GM12873 (cell line): ENCODE measurements at regions not wholly inside any gene's neighbourhood (a gene's known extent, or its start where the extent isn't known, plus 50 kb on each side); places are given as distances from the start of the nearest gene placed in this dataset.

Experiments used
- CTCF ChIP-seq: IDR thresholded peaks from 2 replicates; pipeline ENCODE4 v1.5.1; 2012; ENCODE audit warnings: low read depth, mild to moderate bottlenecking, moderate library complexity, low read length, control low read depth; ENCODE audit not compliant: insufficient read depth; ENCODE audit errors: missing control alignments

DNA sequence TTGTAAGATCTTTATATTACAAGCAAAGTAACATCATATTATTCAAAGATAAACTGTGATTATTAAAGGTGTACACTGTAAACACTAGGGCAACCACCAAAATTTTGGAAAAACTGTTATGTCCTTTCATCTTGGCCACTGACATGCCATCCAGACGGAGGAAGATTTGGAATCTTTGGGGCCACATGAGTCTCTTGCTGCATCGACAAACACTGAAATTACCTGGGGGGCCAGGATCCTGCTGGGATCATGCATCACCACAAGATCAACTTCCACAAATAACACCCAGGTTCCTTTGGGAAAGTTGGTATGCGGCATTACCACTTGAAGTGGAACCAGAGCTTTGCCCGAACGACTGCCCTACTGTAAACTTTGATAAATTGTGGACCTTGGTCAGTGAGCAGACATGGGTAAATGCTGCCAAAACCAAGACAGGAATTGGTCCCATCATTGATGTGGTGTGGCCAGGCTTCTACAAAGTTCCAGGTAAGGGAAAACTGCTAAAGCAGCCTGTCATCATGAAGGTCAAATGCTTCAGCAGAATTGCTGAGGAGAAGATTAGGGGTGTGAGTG lies 110.6 kb upstream of the UXS1 start:
- no peak for TF ChIP-seq CTCF

DNA sequence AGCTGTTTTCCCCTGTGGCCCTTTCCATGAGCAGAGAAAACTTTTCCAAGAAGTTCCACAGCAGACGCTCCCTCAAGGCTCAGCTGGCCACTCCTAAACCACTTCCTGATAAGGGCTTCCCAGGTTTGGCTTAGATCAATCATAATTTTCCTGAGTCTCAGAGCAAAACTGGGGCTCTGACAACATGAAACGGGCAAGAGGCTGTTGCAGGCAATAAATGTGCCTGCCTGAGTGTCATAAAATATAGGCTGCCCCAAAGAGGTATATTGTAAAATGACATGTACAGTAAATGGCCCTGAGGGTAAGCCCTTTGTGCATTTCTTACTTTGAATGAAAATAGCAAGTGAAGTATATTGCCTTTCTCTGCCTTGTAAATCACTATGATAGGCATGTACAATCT lies 105.6 kb upstream of the UXS1 start:
- TF ChIP-seq CTCF: no peak

GRCh38 chr2:106296182-106296815 lies 102.2 kb upstream of the UXS1 start:
- TF ChIP-seq CTCF: no peak

DNA sequence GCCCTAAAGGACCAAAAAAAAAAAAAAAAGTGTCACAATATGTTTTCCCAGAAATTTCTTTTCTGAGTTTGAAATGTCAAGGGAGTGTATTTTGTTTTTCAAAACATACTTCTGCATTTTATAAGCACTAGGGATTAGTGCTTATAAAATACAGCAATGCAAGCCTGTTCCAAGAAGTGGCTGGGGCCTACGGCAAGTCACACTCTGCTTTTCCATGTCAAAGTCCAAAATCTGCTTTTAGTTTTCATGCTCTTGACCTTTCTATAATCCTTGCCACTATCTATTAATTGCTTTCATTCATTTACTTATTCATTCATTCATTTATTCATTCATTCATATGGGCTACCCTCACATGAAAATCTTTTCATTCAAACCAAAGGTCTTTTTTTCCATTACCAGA lies 100.1 kb upstream of the UXS1 start:
- TF ChIP-seq CTCF: no peak

DNA sequence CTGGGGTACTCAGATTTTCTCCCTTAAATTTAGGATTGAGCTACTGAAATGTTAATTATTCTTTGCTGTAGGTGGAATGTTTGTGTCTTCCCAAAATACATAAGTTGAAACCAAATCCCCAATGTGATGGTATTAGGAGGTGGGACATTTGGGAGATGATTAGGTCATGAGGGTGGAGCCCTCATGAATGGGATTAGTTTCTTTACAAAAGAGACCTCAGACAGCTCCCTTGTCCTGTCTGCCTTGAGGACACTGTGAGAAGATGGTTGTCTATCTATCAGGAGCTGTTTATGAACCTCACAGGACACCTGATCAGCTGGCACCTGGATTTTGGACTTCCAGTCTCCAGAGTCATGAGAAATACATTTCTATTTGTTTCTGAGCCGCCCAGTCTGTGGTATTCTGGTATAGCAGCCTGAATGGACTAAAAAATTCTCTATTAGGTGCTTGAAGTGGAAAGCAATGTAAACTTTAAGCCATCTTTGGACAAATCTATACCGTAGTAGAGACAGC lies 99.2 kb upstream of the UXS1 start:
- TF ChIP-seq CTCF: no peak

DNA sequence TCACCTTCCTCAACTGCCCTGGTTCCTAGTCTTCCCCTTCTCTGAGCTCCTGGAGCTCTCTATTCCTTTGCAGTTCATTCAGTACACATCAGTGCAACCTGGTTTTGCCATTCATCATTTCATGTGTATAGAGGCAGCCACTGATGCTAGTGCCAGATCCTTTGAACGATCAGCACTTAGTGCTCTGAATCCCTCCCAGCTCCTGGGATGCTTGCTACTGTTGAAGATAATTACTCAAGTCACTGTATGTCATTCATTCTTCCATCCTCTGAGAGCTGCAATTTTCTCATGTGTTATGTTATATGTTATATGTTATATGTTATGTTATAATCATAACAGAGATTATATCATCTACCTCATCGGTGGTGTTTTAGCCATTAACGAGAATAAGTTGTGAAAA lies 98.5 kb upstream of the UXS1 start:
- no peak for TF ChIP-seq CTCF

DNA sequence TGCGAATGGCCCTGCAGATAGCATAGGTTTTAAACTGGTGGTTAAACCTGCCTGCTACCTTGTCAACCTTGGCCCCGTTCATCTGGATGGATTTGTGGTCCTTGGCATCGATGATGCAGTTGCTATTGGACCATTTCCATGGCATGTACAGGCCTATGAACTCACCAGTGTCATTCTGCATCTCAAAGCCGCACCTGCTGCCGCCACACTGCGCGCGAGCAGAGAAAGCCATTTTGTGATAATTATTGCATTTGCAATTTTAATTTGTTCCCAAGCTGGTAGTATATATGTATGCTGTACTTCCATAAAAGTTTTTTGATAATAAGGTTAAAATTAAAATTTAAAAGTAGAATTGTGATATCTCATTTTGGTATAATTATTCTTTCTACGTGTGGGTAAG lies 94.8 kb upstream of the UXS1 start:
- TF ChIP-seq CTCF: no peak
